Large intestine (tissue), 3 donors: ENCODE measurements at regions not wholly inside any gene's neighbourhood (a gene's known extent, or its start where the extent isn't known, plus 50 kb on each side); places are given as distances from the start of the nearest gene placed in this dataset.
A peak's percentile ranks its signal among the peaks of the same experiment; 100 is the strongest.
"Not testable (repeated sequence)": the region's sequence is repeated elsewhere in the genome, so short reads cannot be mapped to it uniquely, and the experiment has no call there.

Experiments used
- DNase-seq, 2 donors: peaks; one replicate each; pipeline versions ENCODE4 v3.0.0 to v3.0.0-alpha.2; 2013
- H3K27ac ChIP-seq: one replicate; pipeline ENCODE4 v1.5.1; 2013; ENCODE audit warnings: low read length
- H3K27me3 ChIP-seq: 2 replicates; pipeline ENCODE4 v1.6.1; 2013; ENCODE audit warnings: low read length; ENCODE audit not compliant: control insufficient read depth, insufficient read depth
- H3K36me3 ChIP-seq: 2 replicates; pipeline ENCODE4 v1.6.1; 2013; ENCODE audit warnings: low read length; ENCODE audit not compliant: control insufficient read depth, insufficient read depth
- H3K4me1 ChIP-seq: one replicate; pipeline ENCODE4 v1.6.1; 2013; ENCODE audit warnings: low read length; ENCODE audit not compliant: control insufficient read depth, insufficient read depth
- H3K4me3 ChIP-seq: one replicate; pipeline ENCODE4 v1.5.1; 2013; ENCODE audit warnings: low read length
- H3K9me3 ChIP-seq: one replicate; pipeline ENCODE4 v1.6.1; 2013; ENCODE audit warnings: mild to moderate bottlenecking, low read depth, low read length, moderate library complexity; ENCODE audit not compliant: control insufficient read depth
- WGBS: methylation state at CpG from one replicate; pipeline ENCODE4 v1.1.5; 2013; ENCODE audit warnings: low lambda C conversion rate; ENCODE audit not compliant: insufficient coverage; 5-methylcytosine and 5-hydroxymethylcytosine counted together

DNA sequence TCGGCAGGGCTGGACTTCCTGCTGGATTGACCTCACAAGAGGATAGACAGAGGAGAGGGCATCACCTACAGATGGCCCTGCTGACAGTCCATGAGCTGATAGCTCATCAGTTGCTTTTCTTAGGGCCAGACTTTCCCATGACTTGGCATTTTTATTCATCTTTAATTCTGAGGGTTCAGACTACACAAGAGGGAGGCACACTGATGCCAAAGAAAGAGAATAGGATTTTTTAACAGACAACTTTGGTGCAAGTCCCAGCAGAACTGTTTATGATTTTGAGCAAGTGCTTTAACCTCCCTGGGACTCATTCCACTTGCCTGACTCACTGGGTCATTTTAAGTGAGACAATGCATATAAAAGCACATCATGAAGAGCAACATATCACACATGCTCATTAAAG is 299.2 kb downstream of the INSIG2 start:
- no CpG with 5 or more reads among the region's 1 CpG for WGBS
- H3K4me1 ChIP-seq = no peaks in the 10 kb centered on the region

DNA sequence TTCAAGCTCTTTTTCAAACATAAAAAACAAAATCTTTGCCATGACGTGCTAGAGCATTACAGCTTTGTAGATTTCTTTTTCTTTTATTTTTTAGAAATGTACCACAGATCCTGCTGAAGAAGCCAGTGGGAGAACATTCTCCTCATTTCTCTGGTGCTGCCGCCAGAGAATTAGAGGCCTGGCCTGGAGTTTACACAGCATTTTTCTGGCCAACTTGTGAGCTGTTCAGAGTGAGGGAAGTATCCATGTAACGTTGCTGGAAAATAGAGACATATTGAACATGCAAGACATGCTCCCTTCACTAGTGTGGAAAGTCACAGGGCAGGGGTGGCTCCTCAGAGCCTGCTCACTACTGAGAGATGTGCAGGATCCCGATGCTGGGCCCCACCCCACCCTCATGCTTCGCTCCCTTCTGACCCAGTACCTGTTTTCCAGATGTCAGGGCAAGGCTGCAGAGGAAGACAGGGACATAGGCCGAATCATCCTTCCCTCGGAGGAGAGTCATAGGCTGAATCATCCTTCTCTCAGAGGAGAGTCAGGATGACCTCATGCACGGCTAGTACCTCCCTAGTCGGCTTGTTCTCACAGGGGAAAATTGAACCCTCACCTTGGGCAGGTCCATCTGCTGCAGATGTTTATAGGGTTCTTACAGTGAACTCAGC is 298.5 kb downstream of the INSIG2 start:
- peaks cover 4% of the 10 kb centered on the region for H3K27me3 ChIP-seq
- no peak for DNase-seq
- no peaks in the 10 kb centered on the region for H3K9me3 ChIP-seq
- 80% methylated on average over 1 of the region's 9 CpGs for WGBS
- H3K4me1 ChIP-seq = no peaks in the 10 kb centered on the region
- H3K27ac ChIP-seq = no peak overlapping the region
- no peaks in the 10 kb centered on the region for H3K36me3 ChIP-seq
- no peak overlapping the region for H3K4me3 ChIP-seq

More for the DNA sequence above, 299.2 kb downstream of the INSIG2 start:
- no peak for DNase-seq
- Histone ChIP-seq H3K9me3 (no peaks in the 10 kb centered on the region), H3K4me3 (no peak overlapping the region), H3K27ac (no peak overlapping the region), H3K36me3 (no peaks in the 10 kb centered on the region), H3K27me3 (peaks cover 4% of the 10 kb centered on the region)

DNA sequence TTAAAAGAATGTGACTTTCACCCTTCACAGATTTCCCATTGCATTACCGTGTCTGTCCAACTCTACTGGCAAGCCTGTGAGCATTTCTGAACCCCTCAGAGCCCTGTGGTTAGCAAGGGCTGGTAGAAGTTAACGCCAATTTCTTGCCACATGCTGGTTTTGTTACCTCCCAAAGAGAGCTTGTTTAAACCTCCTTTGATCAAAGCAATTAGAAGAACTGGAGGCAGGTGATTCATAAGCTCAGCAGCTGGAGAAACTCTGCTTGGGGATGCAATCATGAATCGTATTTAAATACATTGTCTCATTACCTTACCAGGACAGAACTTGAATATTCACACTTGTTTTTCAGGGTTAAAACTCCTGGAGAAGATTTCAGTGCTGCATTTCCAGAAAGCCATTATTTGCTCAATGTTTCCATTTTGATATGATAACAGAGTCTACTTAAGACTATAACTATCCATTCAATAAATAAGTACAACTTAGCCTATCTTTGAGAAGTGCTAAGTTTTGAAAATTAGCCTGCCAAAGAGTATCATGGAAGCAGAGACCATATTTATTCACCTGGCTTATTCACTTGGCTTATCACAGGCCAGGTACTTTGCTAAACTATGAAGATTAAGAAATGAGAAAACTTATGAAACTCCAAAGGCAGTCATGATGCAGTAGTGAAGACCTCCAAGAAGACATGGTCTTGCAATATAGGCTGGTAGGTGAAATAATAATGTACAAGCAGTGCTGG is 292.8 kb downstream of the INSIG2 start:
- Histone ChIP-seq H3K4me3 (no peak overlapping the region), H3K9me3 (no peaks in the 10 kb centered on the region), H3K27ac (no peak overlapping the region), H3K4me1 (no peaks in the 10 kb centered on the region), H3K27me3 (peaks cover 14% of the 10 kb centered on the region), H3K36me3 (no peaks in the 10 kb centered on the region)
- no peak for DNase-seq
- WGBS = no CpG with 5 or more reads among the region's 3 CpGs

DNA sequence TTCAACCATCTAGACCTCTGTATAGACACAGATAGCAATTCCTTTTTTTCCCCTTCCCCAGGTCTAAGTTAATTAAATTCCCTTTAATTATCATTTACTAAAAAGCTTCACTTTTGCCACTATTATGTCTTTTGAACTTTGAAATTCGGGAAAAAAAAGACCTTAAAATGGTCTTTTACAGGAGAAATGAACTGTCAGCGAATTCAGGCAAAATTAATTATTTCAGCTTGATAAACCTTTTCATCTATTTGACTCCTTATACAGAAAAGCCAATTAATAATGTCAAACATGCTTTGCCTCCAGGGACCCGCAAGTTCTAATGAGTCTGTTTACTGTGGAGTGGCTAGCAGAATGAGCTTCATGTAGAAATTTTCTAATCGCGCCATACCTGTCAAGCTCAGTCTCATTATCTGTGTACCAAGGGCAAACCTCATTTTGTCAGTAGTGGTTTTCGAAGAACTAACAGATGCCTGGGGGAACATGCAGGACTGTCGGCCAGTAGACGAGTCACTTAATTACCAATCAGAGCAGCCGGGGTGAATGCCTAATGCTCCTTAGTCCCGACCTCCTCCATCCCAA is 287.7 kb downstream of the INSIG2 start:
- H3K4me3 ChIP-seq = no peak overlapping the region
- WGBS = 83% methylated on average over 1 of the region's 10 CpGs
- H3K27ac ChIP-seq = no peak overlapping the region
- H3K27me3 ChIP-seq = peaks cover 20% of the 10 kb centered on the region
- DNase-seq = no peak
- no peaks in the 10 kb centered on the region for H3K36me3 ChIP-seq
- no peaks in the 10 kb centered on the region for H3K9me3 ChIP-seq
- no peaks in the 10 kb centered on the region for H3K4me1 ChIP-seq

- Histone ChIP-seq H3K27me3 (peaks cover 20% of the 10 kb centered on the region), H3K36me3 (no peaks in the 10 kb centered on the region), H3K27ac (no peak overlapping the region), H3K9me3 (no peaks in the 10 kb centered on the region), H3K4me3 (no peak overlapping the region), H3K4me1 (no peaks in the 10 kb centered on the region)
- DNase-seq = no peak
- WGBS = 67% methylated on average over 1 of the region's 4 CpGs
Observed at GRCh38 chr2:118374974-118375755, 286.9 kb downstream of the INSIG2 start.

DNA sequence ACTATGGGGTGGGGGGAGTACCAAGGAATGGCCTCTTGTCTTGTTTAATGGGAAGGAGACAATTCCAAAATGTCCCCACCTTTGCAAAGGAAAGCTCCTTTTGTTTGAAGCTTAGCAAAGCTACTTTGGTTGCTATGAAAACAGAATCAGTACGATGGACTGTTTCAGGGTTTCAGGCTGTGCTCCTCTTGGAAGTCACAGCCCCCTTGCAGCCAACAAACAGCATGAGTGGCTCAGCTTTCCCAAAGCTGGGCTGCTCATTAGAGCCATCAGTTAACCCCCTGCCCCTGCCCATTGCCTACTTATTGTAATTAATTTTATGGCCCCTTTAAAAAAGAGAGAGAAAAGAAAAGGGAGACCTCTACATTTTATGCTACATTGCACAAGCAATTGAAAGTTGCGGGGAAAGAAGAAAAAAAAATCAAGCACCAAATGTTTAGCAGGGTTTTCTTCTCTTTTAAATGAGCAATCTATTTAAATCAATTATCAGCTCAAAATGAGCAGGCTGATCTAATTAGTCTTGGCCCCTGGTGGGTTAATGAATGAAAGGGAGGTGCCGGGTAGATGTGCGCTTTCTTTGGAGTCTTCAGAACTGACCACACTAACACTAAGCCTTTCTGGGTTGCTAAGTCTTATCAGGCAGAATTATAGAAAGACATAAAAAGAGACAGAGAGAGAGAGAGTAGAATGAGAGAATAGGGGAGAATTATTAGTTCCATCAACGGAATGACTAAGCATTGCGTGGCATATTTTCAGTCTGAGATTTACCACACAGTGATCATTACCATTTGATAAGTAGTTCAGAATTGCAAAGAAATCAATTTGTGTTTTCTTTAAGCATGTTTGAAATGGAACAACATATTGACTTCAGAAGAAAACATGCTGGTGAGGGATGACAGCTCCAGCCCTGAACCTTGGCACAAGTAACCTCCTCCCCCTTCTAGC is 284.9 kb downstream of the INSIG2 start:
- Histone ChIP-seq H3K9me3 (no peaks in the 10 kb centered on the region), H3K27me3 (peaks cover 19% of the 10 kb centered on the region), H3K4me3 (no peak overlapping the region), H3K36me3 (no peaks in the 10 kb centered on the region), H3K4me1 (no peaks in the 10 kb centered on the region), H3K27ac (no peak overlapping the region)
- WGBS = 57% methylated on average over 1 of the region's 6 CpGs
- DNase-seq = no peak

DNA sequence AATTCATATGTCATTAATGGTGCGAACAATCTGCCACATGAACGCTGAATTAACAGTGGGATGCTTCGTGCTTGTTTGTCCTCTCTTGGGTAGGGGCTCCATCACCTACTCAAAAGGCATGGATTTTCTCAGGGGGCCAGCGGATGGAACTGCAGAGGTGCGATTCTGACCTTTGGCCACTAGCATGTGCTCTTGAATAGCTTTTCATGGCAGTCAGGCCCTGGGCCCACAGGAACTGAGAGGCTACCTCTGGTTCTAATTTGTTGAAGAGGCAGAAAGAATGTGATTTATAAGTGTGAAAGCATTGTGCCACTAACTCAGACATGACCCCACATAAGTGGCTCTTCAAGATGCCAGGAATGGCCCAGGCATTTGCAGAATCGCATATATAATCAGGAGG is 283.2 kb downstream of the INSIG2 start:
- Histone ChIP-seq H3K4me1 (no peaks in the 10 kb centered on the region), H3K9me3 (no peaks in the 10 kb centered on the region), H3K27ac (no peak overlapping the region), H3K27me3 (peaks cover 19% of the 10 kb centered on the region), H3K4me3 (no peak overlapping the region), H3K36me3 (no peaks in the 10 kb centered on the region)
- DNase-seq = peak in 1 of 2 donors; percentile 3
- WGBS = no CpG with 5 or more reads among the region's 6 CpGs

DNA sequence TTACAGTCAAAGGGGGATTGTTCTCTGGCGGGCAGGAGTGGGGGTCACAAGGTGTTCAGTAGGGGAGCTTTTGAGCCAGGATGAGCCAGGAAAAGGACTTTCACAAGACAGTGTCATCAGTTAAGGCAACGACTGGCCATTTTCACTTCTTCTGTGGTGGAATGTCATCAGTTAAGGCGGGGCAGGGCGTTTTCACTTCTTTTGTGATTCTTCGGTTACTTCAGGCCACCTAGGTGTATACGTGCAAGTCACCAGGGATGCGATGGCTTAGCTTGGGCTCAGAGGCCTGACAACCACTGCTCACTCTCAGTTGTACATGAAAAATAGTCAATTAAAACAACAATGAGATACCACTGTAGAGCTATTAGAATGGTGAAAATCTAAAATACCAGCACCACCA is 281.2 kb downstream of the INSIG2 start:
- not testable (repeated sequence) for H3K36me3 ChIP-seq, H3K9me3 ChIP-seq, H3K4me1 ChIP-seq, DNase-seq, H3K4me3 ChIP-seq, H3K27ac ChIP-seq
- no CpG with 5 or more reads among the region's 7 CpGs for WGBS
- H3K27me3 ChIP-seq = peaks cover 17% of the 10 kb centered on the region

- Histone ChIP-seq H3K4me3 (no peak overlapping the region), H3K9me3 (no peaks in the 10 kb centered on the region), H3K4me1 (no peaks in the 10 kb centered on the region), H3K36me3 (no peaks in the 10 kb centered on the region), H3K27me3 (peaks cover 8% of the 10 kb centered on the region), H3K27ac (no peak overlapping the region)
- DNase-seq = no peak
- 80% methylated on average over 1 of the region's 2 CpGs for WGBS
Observed at GRCh38 chr2:118363604-118364003, 275.3 kb downstream of the INSIG2 start.
